ENCODE measurements at regions not wholly inside any gene's neighbourhood (a gene's known extent, or its start where the extent isn't known, plus 50 kb on each side); places are given as distances from the start of the nearest gene placed in this dataset.
"Not testable (repeated sequence)": the region's sequence is repeated elsewhere in the genome, so short reads cannot be mapped to it uniquely, and the experiment has no call there.

DNA sequence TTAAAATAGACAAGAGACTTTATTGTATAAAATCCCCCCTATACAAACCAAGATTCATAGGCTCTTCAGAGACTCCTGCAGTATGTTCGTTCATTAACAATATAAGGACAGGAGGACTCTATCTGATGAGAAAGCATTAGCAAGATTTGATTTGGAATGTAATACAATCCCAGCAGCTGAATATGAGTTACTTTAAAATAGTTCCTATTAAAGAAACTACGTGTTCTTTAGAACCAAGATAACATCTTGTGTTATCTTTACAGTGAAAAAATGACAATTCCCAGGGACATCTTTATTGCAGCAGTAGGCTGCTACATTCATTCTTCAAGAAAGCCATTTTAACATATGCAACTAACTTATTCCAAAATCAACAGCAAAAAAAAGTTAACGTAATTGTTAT lies 1360.1 kb upstream of the GJE1 start:
- DNase-seq (ENCODE audit: low read depth), result no peak

DNA sequence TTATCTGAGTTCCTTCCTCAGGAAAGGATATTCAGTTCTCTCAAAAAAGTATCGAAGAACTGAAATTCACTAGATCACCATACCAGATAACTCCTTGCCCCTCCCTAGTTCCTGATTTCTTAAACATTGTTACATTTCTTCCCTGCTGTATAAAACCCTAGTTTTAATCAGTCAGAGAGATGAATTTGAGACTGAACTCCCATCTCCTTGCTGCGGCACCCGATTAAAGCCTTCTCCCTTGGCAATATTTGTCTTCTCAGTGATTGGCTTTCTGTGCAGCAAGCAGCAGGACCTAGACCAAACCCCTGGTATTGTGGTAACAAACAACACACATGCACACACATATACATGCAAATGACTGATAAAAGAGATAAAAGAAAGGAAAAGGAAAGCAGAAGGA lies 1364.6 kb upstream of the GJE1 start:
- DNase-seq (ENCODE audit: low read depth), result no peak

DNA sequence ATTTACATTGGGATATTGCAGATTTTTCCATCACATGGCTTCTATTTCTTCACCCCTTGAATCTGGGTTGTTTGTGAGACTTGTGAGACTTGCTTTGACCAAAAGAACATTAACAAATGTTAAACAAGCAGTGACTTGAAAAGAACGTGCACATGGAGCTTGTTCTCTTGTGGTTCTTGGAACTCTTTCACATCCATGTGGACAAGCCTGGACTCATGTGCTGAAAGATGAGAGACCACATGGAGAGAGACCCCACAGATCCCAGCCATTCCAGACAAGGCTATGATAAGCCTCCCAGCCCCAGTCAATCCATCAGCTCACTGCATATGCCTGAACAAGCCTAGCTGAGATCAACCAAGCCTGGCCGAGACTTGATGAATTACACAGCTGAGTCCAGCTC lies 1365.7 kb upstream of the GJE1 start:
- DNase-seq (ENCODE audit: low read depth), result peak; percentile 11

DNA sequence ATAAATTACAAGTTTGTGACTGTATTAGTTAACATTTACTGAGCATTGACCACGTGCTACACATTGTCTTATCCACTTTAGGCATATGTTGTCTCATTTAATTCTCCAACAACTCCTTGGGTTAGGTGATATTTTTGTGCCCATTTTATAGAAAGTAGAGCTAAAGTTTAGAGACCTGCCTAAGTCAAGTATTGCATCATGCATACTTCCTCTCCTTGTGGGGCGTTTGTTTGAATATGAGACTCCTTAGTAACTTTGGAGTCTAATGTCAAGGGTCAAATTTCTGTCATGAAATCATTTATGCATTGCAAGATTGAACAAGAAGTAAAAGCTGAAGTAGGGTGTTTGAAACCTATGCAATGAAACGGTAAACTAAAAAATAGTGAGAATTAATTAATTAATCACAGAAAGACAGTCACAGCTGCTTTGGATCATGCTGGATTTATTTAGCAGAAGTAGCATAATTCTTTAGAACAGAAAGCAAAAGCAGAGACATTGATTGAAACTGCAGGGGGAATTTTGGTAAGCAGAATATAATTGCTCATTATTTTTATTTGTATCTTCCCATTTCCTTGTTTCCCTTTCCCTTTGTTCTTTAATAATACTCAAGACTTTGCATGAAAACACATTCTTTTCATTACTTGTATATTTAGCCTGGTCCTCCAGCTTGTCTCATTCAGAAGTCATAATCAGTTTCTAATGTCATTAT lies 1374.4 kb upstream of the GJE1 start:
- peak; percentile 5 for DNase-seq (ENCODE audit: low read depth)

DNA sequence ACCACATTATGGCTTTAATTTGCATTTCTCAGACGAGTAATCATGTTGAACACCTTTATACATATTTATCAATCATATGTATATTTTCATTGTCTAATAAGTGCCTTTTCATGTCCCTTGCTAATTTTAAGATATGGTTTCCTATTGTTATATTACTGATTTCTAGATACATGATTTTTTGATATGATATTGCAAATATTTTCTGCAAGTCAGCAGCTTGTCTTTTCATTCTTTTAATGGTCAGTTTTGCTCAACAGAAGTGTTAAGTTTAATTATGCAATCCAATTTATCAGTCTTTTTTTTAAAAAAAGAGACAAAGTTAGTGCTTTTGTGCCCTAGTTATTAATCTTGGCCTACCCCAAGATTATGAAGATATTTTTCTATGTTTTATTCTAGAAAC lies 1377.8 kb upstream of the CITED2 start:
- no peak for DNase-seq (ENCODE audit: low read depth)

DNA sequence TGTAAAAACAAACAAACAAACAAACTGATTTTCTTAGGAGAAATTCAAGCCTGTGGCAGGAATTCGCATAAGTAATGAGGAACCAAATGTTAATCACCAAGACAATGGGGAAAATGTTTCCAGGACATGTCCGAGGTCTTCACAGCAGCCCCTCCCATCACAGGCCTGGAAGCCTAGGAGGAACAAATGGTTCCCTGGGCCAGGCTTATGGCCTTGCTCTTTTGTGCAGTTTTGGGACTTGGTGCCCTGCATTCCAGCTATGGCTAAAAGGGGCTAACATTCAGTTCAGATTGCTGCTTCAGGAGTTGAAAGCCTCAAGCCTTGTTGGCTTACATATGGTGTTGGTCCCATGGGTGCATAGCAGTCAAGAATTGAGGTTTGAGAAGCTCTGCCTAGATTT lies 1372.7 kb upstream of the CITED2 start:
- DNase-seq (ENCODE audit: low read depth), result no peak

DNA sequence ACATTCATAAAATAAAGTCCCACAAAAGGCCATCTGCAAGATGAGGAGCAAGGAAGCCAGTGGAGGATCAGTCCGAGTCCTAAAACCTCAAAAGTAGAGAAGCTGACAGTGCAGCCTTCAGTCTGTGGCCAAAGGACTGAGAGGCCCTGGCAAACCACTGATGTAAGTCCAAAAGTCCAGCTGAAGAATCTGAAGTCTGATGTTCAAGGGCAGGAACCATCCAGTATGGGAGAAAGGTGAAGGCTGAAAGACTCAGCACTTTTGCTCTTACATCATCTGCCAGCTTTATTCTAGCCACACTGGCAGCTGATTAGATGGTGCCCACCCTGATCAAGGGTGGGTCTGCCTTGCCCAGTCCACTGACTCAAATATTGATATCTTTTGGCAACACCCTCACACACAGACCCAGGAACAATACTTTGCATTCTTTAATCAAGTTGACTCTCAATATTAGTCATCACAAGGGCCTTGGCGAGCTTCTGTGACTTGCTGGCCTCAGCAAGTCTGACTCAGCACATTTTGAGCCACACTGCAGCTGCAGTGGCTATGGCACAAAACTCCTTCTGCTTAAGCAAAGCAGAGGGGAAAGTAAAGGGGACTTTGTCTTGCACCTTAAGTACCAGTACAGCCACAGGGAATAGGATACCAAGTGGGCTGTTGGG lies 1370.3 kb upstream of the CITED2 start:
- DNase-seq (ENCODE audit: low read depth), result peak; percentile 59

DNA sequence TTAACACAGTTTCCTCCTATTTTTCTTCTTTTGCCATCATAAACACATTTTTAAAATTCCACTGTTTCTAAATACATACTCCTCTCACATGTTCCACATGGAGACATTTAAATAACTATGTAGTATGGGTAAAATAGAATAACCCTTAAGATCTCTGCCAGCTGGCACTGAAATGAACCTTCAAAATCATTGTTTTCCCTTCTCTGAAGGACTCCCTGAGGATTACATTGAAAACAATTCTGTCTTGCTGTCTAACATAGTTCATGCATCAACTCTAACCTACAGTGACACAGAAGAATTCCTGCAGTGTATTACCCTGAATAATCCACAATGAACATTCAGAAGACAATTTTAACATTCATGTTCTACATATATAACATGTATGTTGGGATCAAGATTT lies 1361.8 kb upstream of the CITED2 start:
- peak; percentile 88 for DNase-seq (ENCODE audit: low read depth)

DNA sequence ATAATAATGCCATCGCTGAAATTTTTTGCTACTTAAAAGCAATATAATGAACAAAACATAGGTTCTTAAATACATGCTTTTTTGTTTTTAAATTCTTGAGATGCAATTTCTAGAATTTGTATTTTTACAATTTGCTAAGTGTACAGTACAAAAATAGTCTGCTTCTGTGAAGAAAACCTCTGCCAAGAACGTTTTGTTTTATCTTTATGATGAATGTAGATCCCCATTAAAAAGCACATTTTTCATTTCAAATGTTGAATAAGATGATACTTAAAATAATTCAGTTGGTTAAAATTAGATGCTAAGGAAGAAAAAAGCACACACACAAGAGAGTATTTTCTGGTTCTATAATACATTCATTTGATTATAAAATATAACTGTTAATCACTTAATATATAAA lies 1358.5 kb upstream of the CITED2 start:
- DNase-seq (ENCODE audit: low read depth), result no peak

DNA sequence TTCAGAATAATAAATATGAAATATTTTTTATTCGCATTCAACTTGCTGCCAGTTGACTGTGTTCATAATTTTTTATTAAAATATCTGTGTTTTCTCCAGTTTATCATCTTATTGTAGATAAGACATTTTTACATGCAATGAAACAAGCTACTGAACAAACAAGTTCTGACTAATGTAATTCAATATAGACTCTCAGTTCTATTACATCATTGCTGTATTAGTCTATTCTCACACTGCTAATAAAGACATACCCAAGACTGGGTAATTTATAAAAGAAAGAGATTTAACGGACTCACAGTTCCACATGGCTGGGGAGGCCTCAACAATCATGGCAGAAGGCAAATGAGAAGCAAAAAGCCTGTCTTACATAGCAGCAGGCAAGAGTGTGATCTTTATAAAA lies 1357.7 kb upstream of the CITED2 start:
- no peak for DNase-seq (ENCODE audit: low read depth)

DNA sequence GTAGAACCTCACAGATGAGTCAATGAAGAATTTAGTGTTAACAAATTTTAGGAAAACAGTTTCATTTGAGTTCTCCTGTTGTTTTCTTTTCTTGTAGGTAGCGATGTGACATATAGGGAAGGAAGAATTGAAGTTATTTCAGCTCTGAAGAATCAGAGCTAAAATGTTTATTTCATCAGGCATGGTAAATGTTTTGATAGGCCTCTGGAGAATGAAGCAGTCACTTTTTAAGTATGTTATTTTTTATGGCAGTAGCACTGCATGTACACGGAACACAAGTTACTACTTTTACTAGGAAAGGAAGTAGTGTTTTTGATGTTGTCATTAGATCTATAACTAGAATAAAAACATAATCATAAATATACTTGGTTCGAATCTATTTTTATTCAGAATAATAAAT lies 1357.3 kb upstream of the CITED2 start:
- no peak for DNase-seq (ENCODE audit: low read depth)

DNA sequence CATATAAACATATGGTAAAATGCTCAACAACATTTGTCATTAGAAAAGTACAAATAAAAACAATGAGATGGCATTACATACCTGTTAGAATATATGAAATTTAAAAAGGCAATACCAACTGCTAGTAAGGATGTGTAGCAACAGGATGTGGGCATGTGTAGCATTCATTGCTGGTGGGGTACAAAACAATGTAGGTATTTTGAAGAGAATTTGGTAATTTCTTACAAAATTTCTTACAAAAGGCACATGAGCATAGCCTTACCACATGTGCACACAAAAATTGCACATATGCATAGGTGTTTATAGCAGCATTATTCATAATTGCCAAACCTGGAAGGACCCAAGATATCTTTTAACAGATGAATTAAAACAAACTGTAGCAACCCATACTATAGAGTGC lies 1355.1 kb upstream of the CITED2 start:
- peak; percentile 10 for DNase-seq (ENCODE audit: low read depth)

DNA sequence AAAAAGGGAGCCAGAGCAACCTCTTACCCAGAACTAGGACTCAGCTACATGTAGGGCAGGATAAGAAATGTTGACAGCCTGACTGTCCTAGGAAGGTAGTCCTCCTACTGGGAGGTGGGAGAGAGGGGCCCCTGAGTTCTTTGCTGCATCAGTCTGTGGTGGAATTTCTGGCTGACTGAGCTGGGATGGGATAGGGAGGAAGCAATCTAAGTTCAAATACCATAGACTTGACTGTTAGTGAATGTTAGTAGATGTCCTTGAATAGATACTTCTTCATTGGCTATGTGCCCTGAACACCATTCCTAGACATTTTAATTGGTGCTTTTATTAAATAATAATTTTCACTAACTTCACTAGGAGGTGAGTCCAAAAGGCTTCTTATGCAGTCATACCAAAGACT lies 1343.6 kb upstream of the CITED2 start:
- DNase-seq (ENCODE audit: low read depth), result no peak

DNA sequence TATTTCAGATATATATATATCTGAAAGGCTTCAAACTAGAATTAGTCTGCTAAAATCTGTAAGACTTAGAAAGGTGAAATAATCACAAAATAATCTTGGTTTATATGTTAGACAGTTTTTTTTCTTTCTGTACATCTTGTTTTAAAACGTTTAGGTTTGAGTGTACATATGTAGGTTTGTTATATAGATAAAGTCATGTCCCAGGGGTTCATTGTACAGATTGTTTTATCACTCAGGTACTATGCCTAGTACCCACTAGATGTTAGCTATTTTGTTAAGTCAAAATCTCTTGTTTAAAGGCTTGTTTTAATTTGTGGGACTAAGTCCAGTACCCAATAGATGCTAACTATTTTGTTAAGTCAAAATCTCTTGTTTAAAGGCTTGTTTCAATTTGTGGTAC lies 1339.0 kb upstream of the CITED2 start:
- no peak for DNase-seq (ENCODE audit: low read depth)

DNA sequence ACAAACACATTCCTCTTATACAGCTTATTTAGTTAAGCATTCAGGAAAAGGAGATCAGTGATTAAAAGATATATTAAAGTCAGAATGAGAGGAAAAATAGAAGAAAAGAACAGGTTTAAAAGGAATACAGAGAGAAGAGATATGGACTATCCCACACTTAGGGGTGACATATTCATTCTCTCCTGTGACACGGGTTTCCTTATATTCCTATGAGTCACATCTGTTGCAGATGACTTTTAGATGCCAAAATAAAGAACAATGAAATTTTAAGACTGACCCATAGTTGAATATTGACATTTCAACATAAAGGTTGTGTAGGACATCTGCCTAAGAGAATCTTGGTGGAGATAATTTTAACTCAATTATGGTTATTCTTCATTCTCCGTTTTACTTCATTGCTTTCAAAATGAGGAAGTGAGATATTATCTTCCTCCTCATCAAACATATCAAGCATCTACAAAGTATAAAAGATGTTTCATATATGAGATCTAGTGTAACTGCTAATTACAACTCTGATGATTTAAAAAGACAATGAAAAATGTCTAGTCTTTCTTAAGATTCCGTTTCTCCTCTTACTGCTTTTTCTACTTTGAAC lies 1336.7 kb upstream of the CITED2 start:
- no peak for DNase-seq (ENCODE audit: low read depth)

DNA sequence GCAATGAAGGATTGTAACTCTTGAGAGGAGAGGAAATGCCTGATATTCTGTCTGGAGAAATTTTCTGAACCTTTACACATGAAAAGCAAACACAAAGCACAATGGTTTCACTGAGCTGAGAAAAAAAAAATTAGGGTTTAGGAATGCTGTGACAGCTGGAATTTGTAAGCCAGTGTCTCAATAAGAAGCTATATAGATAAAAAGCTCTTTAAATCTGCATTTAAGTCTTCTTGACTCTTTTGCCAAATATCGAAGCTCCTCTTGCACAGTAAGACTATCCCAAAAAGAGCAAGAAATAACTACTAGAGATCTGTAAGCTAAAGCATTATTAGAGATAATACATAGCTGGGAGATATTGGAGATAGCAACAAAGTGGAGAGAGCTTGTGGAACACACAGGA lies 1334.0 kb upstream of the CITED2 start:
- no peak for DNase-seq (ENCODE audit: low read depth)

DNA sequence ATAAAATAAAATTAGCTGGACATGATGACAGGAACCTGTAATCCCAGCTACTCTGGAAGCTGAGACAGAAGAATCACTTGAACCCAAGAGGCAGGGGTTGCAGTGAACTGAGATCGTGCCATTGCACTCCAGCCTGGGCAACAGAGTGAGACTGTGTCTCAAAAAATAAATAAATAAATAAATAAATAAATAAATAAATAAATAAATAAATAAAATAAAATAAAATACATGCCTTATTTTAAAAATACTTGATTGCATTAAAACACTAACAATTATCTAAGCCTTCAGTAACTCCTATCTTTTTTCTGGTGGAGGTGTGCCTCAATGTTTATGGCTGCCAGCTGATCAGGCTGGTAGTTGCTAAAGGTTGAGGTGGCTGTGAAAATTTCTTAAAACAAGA lies 1329.6 kb upstream of the CITED2 start:
- not testable (repeated sequence) for DNase-seq (ENCODE audit: low read depth)

DNA sequence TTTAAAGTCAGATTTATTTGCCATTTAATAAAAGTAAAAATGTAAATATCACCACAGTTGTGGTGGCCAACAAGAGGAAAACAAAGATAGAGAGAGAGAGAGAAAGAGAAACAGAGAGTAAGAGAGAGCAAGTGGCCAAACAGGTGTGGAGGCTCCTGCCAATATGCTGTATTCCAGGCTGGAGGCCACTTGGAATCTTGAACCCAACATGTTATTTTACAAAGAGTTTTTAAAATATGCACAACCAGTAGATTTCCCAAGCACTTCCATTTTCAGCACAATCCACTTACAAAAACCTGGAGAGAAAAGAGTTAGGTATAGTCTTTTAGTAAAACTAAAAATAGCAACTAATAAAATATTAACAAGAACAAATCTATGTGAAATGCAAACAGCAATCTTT lies 1323.1 kb upstream of the CITED2 start:
- no peak for DNase-seq (ENCODE audit: low read depth)

DNA sequence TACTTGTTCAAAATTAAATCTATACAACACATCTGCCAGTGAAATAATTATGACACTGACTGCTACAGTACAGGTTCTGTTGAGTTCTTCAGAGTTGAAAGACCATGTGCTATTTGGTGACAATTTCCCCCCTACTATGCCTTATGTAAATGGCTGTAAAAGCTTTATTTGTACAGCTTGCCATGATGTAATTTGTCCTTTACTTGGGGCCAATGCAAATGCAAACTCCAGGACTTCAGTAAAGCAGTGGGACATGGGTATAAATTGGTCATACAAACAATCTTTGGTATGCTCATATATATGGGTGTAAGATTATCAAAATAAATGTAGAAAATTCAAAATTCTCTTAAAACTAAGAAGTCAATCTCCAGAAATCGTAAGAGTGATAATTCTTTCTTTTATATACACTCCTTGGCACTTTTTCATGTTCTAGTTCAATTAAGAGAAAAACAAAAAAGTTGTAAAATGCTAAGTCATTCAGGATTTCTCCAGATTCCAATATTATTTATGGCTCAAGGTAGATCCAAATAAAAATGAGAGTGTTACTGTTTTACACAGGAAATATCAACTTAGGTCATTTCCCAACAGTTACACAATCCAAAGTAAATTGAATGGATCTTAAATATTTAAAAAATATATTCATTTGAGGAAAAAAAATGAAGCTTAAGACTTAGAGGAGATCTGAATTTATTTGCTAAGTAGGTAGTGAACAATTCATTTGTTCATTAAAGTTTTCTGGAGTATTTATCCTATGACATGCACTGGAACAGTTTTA lies 1310.5 kb upstream of the CITED2 start:
- DNase-seq (ENCODE audit: low read depth), result no peak

DNA sequence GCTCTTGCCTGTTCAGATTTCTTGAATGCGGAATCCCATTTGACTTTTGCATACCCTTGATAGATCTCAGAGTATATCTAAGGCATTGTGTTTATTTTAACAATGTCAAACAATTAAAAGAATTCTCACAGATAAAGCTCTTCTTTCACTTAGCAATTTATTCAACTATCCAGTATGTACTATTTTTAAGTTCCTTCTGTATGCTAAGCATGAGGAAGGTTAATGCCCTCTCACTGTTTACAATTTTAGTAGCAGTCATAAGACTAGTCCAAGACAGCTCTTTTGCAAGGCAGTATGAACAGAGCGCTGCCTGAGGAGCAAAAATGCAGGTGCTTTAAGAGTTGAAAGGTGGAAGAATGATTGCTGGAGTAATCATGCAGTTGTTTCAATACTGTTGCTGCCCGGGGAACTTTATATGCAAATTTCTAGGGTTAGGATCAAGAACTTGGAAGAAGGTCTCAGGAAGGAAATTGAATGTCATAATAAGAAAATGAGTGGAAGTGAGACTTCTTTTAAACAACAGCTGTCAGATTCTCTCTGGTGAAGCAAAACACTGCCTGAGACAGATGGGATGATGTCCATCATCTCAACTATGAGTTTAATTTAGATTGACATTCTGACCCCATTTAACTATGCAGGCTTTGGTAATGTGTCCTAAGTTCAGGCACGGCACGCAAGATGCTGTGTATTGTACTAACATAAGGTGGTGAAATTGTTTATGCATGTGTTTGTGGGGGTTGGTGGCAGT lies 1303.5 kb upstream of the CITED2 start:
- DNase-seq (ENCODE audit: low read depth), result no peak

DNA sequence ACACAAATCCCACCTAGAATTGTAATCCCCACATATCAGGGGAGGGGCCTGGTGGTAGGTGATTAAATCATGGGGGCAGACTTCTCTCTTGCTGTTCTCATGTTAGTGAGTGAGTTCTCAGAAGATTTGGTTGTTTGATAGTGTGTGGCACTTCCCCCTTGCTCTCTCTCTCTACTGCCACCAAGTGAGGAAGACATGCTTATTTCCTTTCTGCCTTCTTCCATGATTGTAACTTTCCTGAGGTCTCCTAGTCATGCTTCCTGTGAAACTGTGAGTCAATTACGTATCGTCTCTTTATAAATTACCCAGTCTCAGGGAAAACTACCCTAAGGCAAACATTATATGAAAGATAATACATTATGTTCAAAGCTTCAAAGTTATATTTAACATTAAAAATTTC lies 1297.5 kb upstream of the CITED2 start:
- DNase-seq (ENCODE audit: low read depth), result no peak

DNA sequence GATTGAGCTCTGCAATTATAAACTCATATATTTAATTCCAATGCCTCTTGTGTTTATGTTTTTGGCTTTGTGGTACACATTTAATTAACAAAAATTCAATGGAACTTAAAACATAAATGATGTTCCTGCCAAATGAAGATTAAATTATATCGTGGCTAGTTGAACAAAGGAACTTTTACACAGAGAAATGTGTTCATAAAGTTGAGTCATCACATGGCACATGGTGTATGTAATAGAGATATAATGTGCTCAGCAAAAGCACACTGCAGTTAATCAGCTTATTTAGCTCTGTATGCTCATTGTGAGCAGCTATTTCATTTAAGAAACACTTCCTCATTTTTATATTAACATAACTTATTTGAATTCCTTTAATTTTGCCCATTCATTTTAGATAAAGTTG lies 1295.6 kb upstream of the CITED2 start:
- peak; percentile 39 for DNase-seq (ENCODE audit: low read depth)

All from fibroblast of gingiva (primary cell).